Activated B cell treated with CpG ODN at 0.5 μM for 24 hours (primary cell): ENCODE measurements at regions not wholly inside any gene's neighbourhood (a gene's known extent, or its start where the extent isn't known, plus 50 kb on each side); places are given as distances from the start of the nearest gene placed in this dataset.

ENCODE experiments used
- ATAC-seq: fragments of 200-7000 bp; cut with Tn5 transposase; one replicate; pipeline ENCODE4 v1.10.0; 2021; ENCODE audit warnings: low read depth, mild to moderate bottlenecking, moderate library complexity
- CTCF ChIA-PET: fragments of 350-600 bp; sonication (Branson Sonifier 250); formaldehyde crosslinking; loops from one replicate; lab custom pipeline; 2021; ENCODE audit warnings: antibody characterized with exemption; lab: Charles Lee
- POLR2A ChIA-PET: fragments of 350-600 bp; sonication (Branson Sonifier 250); formaldehyde crosslinking; loops from one replicate; lab custom pipeline; 2021; ENCODE audit warnings: antibody characterized with exemption; lab: Charles Lee
- DNase-seq: peaks from one replicate; pipeline ENCODE4 v3.0.0; 2022
- H3K27ac Mint-ChIP-seq: one replicate; pipeline ENCODE4 v1.8.0; 2020; ENCODE audit warnings: mixed read lengths
- H3K27me3 Mint-ChIP-seq: one replicate; pipeline ENCODE4 v1.8.0; 2021; ENCODE audit warnings: mixed read lengths
- H3K36me3 Mint-ChIP-seq: one replicate; pipeline ENCODE4 v1.8.0; 2021; ENCODE audit warnings: low read depth, mixed read lengths
- H3K4me1 Mint-ChIP-seq: one replicate; pipeline ENCODE4 v1.8.0; 2021; ENCODE audit warnings: mixed read lengths
- H3K4me3 Mint-ChIP-seq: one replicate; pipeline ENCODE4 v1.8.0; 2020; ENCODE audit warnings: mild to moderate bottlenecking, mixed read lengths
- H3K9me3 Mint-ChIP-seq: one replicate; pipeline ENCODE4 v1.8.0; 2020; ENCODE audit warnings: mixed read lengths
- CTCF ChIP-seq: fragments of 200-600 bp; IDR thresholded peaks from one replicate; pipeline ENCODE4 v1.8.0; 2022; ENCODE audit warnings: antibody characterized with exemption, mild to moderate bottlenecking
- intact Hi-C: fragments of 100-400 bp; cut with micrococcal nuclease; formaldehyde crosslinking; loops from one replicate; pipeline ENCODE4 v1.15.1; 2024

GRCh38 chr22:48106215-48106614 lies 1343.8 kb downstream of the TBC1D22A start:
- no peak overlapping the region for H3K4me3 Mint-ChIP-seq
- peaks cover 2% of the 10 kb centered on the region for H3K27me3 Mint-ChIP-seq
- peaks cover 14% of the 10 kb centered on the region for H3K4me1 Mint-ChIP-seq
- no peak for TF ChIP-seq CTCF
- CTCF ChIA-PET: no interaction called here
- POLR2A ChIA-PET: no interaction called here
- no peaks in the 10 kb centered on the region for H3K36me3 Mint-ChIP-seq
- DNase-seq (no peak), ATAC-seq (no peak)
- H3K27ac Mint-ChIP-seq: no peak overlapping the region
- intact Hi-C loops: no loop called here
- peaks cover 5% of the 10 kb centered on the region for H3K9me3 Mint-ChIP-seq

- DNase-seq (no peak), ATAC-seq (no peak)
- H3K9me3 Mint-ChIP-seq: peaks cover 5% of the 10 kb centered on the region
- H3K27me3 Mint-ChIP-seq: peaks cover 2% of the 10 kb centered on the region
- intact Hi-C loops: no loop called here
- ChIA-PET POLR2A (interaction anchor here (0.6 to 0.7 kb wide), 2 partner anchors 25 to 48 kb away, joined by 5 to 12 read pairs; no protein-coding TSS in a partner anchor), CTCF (no interaction called here)
- H3K36me3 Mint-ChIP-seq: no peaks in the 10 kb centered on the region
- no peak overlapping the region for H3K4me3 Mint-ChIP-seq
- H3K27ac Mint-ChIP-seq: no peak overlapping the region
- peaks cover 24% of the 10 kb centered on the region for H3K4me1 Mint-ChIP-seq
- TF ChIP-seq CTCF: no peak
Measured at GRCh38 chr22:48105259-48105658, 1342.8 kb downstream of the TBC1D22A start.

- no peaks in the 10 kb centered on the region for H3K36me3 Mint-ChIP-seq
- intact Hi-C loops: no loop called here
- TF ChIP-seq CTCF: no peak
- H3K9me3 Mint-ChIP-seq: peaks cover 5% of the 10 kb centered on the region
- H3K27ac Mint-ChIP-seq: no peak overlapping the region
- POLR2A ChIA-PET: interaction anchor here (0.6 kb wide), 1 partner anchor 25 kb away, joined by 12 read pairs; no protein-coding TSS in a partner anchor
- CTCF ChIA-PET: no interaction called here
- peaks cover 2% of the 10 kb centered on the region for H3K27me3 Mint-ChIP-seq
- ATAC-seq (no peak), DNase-seq (no peak)
- H3K4me1 Mint-ChIP-seq: peaks cover 29% of the 10 kb centered on the region
- no peak overlapping the region for H3K4me3 Mint-ChIP-seq
Measured at GRCh38 chr22:48104766-48105165, 1342.3 kb downstream of the TBC1D22A start.

GRCh38 chr22:48104102-48104738 lies 1341.8 kb downstream of the TBC1D22A start:
- H3K4me3 Mint-ChIP-seq: no peak overlapping the region
- no peak for ATAC-seq

More at GRCh38 chr22:48104102-48104738, 1341.8 kb downstream of the TBC1D22A start:
- ChIA-PET CTCF (no interaction called here), POLR2A (no interaction called here)
- no peak for DNase-seq
- intact Hi-C loops: no loop called here
- H3K4me1 Mint-ChIP-seq: peaks cover 34% of the 10 kb centered on the region
- H3K9me3 Mint-ChIP-seq: peaks cover 5% of the 10 kb centered on the region
- TF ChIP-seq CTCF: no peak
- H3K27ac Mint-ChIP-seq: no peak overlapping the region
- H3K27me3 Mint-ChIP-seq: peaks cover 2% of the 10 kb centered on the region
- no peaks in the 10 kb centered on the region for H3K36me3 Mint-ChIP-seq
